ENCODE measurements at regions not wholly inside any gene's neighbourhood (a gene's known extent, or its start where the extent isn't known, plus 50 kb on each side); places are given as distances from the start of the nearest gene placed in this dataset.

GRCh38 chr9:108209132-108209685 is 646.6 kb downstream of the ACTL7B start:
- DNase-seq = no peak

GRCh38 chr9:108207561-108208165 is 648.1 kb downstream of the ACTL7B start:
- no peak for DNase-seq

- DNase-seq = no peak
Measured at GRCh38 chr9:108205276-108205675, 650.5 kb downstream of the ACTL7B start.

GRCh38 chr9:108197899-108198298 is 657.9 kb downstream of the ACTL7B start:
- no peak for DNase-seq

- DNase-seq = no peak
Measured at GRCh38 chr9:108197008-108197365, 658.8 kb downstream of the ACTL7B start.

GRCh38 chr9:108196332-108197007 is 659.3 kb downstream of the ACTL7B start:
- no peak for DNase-seq

GRCh38 chr9:108194154-108194553 is 661.6 kb downstream of the ACTL7B start:
- no peak for DNase-seq

- no peak for DNase-seq
Measured at GRCh38 chr9:108193026-108193710, 662.6 kb downstream of the ACTL7B start.

GRCh38 chr9:108191065-108191464 is 664.7 kb downstream of the ACTL7B start:
- no peak for DNase-seq

- DNase-seq = no peak
Measured at GRCh38 chr9:108188976-108189375, 666.8 kb downstream of the ACTL7B start.

GRCh38 chr9:108188482-108188881 is 667.3 kb downstream of the ACTL7B start:
- no peak for DNase-seq

GRCh38 chr9:108186642-108187395 is 669.0 kb downstream of the ACTL7B start:
- no peak for DNase-seq

GRCh38 chr9:108185613-108186012 is 670.2 kb downstream of the ACTL7B start:
- no peak for DNase-seq

- no peak for DNase-seq
Measured at GRCh38 chr9:108184941-108185340, 670.8 kb downstream of the ACTL7B start.

- DNase-seq = no peak
Measured at GRCh38 chr9:108184009-108184408, 671.8 kb downstream of the ACTL7B start.

- no peak for DNase-seq
Measured at GRCh38 chr9:108182950-108183381, 672.8 kb downstream of the ACTL7B start.

- DNase-seq = no peak
Measured at GRCh38 chr9:108182270-108182669, 673.5 kb downstream of the ACTL7B start.

- no peak for DNase-seq
Measured at GRCh38 chr9:108181441-108181840, 674.3 kb downstream of the ACTL7B start.

GRCh38 chr9:108180541-108180940 is 675.2 kb downstream of the ACTL7B start:
- peak; percentile 3 for DNase-seq

GRCh38 chr9:108178318-108178717 is 677.5 kb downstream of the ACTL7B start:
- no peak for DNase-seq

- DNase-seq = no peak
Measured at GRCh38 chr9:108168236-108168850, 678.8 kb upstream of the KLF4 start.

- DNase-seq = no peak
Measured at GRCh38 chr9:108167136-108167900, 677.7 kb upstream of the KLF4 start.
